NK-92 treated with Interleukin-12 subunit alpha and Interleukin-12 subunit beta, amount 100 ng/mL, for 24 hours (cell line): ENCODE measurements at regions not wholly inside any gene's neighbourhood (a gene's known extent, or its start where the extent isn't known, plus 50 kb on each side); places are given as distances from the start of the nearest gene placed in this dataset.

Experiments
- DNase-seq: peaks from one replicate; lab custom pipeline; 2025; lab: John Stamatoyannopoulos, UW

DNA sequence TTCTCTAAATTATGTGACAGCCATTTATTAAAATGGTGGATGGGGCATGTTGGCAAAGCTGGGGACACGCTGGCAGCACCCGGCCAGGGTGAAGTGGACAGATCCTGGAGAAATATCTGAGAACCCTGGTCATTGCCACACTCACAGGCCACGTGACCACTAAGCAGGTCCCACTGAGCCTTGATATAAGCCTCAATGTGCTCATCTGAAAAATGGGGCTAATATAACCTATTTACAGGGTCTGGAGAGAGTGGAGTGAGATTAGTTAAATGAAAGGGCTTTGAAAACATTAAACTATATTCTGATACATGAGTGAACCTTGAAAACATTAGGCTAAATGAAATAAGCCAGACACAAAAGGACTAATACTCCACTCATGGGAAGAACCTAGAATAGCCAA is 108.9 kb downstream of the RBFOX3 start:
- no peak for DNase-seq

DNA sequence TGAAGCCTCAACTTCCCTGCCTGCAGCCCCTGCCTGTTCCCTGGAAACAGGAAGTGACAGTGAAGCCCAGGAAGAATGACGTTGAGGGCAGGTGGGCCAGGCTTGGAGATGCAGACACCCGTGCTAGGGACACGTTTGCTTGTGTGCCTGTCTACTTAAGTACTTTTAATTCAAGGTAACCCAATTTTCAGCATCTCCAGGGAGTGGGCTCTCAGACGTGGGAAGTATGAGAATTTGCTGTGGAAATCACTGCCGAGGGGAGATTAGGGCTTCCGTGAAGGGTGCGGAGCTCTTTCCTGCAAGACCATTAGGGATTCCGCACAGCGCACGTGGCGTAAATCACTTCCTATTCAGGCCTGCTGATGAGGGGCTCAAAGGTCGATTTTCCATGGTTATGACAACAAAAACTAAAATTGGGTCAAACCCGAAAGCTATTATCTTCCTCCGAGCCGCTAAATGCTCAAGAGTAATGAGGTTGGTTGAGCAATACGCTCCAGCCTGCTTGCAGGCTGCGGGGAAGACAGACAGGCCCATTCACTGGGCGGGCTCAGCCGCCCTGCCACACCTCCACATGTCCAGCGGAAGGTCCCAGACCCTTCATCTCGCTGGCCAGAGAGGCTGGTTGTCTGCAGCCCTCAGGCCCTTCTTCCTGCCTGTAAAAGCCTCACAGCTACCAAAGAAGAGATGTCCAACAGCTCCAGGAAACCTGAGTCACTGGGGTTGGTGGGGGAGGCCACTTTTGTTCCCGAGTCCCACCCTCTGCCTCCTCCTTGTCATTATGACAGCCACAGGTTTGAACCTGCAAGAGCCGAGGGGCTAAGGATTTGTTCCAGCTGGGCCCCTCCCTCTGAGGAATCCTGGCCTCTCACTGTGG is 109.9 kb downstream of the RBFOX3 start:
- DNase-seq, result no peak

DNA sequence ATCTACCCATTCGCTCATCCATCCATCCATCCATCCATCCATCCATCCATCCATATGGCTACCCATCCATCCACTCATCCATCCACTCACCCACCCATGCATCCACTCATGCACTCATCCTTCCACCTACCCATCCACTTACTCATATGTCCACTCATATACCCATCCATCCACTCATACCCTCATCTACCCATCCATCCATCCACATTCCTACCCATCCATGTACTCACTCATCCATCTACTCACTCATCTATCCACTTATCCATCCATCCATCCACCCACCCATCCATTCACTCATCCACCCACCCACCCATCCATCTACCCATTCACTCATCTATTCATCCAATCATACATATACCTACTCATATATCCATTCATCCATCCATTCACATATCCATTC is 112.0 kb downstream of the RBFOX3 start:
- no peak for DNase-seq

DNA sequence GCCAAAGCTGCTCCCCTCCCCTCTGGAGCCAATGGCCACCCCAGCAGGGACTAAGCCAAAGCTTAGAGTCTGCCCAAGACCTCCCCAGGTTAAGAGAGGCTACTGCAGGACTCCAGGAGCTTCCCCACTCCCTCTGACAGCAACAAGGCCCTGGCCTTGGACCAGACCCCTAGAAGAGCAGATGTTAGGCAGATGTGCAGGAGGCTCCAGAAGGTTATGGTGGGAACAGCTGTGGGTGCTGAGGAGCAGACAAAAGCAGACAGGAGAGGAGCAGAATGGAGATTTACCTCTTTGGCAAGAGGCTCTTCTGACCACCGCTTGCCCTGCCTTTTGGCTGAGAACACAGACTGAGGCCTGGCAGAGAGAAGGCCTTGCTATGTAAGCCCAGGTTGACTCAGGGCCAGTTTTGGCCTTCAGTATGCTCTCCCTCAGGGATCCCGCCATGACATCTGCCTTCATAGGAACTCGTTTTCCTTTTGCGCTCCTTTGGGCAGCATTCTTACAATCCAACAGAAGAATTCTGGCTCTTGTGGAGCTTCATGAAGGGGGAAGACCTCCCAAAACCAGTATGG is 113.0 kb downstream of the RBFOX3 start:
- DNase-seq, result no peak

DNA sequence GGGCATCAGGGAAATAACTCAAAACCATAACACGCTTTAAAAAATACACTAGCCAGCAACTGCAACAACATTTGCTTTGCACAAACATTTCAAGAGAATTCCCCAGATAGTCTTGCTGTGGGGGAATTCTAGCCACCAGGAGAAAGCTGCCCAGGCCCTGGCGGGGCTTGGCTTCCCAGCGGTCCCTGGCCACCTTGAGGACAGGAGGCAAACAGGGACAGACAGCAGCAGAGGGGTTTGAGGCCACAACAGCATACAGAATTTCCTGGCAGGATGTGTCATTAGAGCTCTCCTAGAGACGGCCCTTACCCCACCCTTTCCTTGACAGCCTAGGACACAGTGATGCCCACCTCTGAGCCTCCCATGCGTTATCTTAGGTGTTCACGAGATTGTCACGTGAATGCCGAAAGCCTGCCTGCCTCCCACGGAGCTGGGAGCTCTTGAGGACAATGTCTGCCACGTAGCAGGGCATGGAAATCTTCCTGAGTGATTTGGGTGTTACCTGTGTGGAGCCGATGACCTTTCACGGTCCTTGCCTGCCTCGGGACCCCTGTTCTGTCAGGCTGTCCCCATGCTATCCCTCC is 114.3 kb downstream of the RBFOX3 start:
- DNase-seq, result no peak

DNA sequence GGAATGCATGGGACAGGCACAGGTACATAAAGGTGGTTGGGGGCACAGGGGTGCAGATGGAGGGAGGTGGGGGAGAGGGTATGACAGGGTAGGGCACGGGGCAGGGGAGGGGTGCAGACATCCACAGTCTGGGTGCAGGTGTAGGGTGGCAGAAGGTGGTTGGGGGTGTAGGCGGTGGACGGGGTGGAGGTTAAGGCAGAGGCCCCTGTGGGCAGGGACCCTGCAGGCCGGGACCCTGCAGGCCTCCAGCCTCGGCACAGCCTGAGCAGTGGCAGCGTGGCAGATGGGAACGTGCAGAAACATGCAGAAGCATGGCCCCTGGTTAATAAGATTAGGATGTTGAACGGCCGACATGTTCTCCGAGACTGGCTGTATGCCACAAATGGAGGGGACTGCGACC is 115.2 kb downstream of the RBFOX3 start:
- no peak for DNase-seq

DNA sequence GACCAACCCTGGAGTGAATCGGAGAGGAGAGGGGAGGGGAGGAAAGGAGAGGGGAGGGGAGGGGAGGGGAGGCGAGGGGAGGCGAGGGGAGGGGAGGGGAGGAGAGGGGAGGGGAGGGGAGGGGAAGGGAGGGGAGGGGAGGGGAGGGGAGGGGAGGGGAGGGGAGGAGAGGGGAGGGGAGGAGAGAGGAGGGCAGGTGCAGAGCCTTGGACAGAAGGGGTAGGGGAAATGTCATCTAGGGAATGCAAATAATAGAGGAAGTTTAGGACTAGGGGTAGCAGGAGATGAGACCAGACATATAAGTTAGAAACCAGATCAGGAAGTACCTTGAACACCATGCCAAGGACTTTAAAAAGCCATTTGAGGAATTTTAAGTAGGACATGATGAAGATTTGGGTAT is 119.8 kb downstream of the RBFOX3 start:
- DNase-seq, result no peak

DNA sequence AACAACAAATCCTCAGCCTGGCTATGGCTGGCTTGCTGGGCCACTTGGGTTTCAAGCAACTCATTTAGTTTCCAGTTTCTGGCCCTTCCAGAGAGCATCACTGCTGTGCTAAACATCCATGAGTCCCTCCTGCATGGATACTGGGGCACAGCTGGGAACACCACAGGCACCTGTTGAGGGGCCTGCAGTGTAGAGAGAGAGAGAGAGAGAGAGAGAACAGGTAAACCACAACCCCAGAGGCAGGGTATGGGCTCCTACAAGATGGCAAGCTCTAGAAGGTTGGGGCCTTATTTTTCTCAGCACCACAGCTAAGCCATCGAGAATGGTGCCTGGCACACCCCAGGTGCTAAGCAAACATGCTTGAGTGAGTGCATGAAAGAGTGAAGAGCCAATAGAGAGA is 120.3 kb downstream of the RBFOX3 start:
- DNase-seq, result no peak

DNA sequence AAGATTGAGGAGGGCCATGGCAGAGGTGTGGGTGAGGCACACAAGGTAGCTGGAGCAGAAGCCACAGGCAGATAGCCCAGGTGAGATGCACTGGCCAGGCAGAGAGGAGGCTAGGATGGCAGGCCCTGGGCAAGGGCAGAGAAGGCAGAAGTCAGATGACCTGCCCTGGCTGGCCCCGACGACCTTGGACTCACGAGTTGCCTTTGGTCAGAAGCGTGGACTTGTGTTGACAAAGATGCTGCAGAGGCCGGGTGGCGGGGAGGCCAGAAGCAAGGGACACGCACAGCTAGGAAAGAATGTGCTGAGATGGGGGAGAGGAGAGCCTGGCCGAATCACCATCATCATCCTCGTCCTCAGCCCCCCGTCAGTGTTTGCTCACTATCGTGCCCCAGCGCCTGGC is 123.7 kb downstream of the RBFOX3 start:
- no peak for DNase-seq

DNA sequence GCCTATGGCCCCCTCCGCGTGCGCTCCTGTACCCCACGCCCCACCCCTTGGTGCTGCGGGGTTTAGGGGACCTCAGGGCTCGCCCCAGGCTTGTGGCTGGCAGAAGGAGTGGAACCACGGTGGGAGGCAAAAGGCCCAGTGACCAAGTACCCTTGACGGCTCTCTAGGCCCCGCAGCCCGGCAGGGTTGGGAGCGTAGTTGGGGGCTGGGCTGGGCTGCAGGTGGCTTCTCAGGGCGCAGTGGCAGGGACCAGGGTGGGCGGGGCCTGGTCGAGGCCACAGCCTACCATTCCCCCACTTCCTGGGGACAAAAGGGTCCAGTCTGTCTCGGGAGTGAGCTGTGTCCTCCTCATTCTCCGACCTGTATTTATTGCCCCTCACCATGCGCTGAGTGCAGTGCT is 124.9 kb downstream of the RBFOX3 start:
- DNase-seq, result no peak

DNA sequence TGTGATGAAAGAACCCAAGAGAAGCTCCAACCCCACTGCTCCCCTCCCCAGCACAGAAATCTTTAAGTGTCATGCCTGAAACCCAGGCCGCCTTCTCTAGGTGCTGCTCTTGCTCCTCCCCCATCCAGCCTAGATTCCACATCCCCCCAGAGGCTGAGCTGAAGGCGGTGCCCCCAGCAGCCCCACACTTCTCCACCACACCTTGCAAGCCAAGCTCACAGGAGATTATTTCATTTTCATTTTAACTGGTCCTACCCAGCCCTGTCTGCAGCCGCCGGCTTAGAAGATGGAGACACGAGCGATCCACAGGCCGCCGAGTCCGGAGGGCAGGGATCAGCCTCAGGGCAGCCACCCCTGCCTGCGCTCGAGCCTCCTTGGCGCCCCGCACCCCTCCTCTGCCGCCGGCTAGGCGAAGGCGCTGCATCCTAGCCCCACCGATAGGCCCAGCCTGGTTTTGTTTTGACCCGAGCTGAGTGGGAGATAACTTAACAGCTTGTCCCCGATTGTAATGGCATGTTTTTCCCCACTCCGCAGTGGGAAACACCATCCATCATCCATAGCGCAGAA is 125.3 kb downstream of the RBFOX3 start:
- no peak for DNase-seq

DNA sequence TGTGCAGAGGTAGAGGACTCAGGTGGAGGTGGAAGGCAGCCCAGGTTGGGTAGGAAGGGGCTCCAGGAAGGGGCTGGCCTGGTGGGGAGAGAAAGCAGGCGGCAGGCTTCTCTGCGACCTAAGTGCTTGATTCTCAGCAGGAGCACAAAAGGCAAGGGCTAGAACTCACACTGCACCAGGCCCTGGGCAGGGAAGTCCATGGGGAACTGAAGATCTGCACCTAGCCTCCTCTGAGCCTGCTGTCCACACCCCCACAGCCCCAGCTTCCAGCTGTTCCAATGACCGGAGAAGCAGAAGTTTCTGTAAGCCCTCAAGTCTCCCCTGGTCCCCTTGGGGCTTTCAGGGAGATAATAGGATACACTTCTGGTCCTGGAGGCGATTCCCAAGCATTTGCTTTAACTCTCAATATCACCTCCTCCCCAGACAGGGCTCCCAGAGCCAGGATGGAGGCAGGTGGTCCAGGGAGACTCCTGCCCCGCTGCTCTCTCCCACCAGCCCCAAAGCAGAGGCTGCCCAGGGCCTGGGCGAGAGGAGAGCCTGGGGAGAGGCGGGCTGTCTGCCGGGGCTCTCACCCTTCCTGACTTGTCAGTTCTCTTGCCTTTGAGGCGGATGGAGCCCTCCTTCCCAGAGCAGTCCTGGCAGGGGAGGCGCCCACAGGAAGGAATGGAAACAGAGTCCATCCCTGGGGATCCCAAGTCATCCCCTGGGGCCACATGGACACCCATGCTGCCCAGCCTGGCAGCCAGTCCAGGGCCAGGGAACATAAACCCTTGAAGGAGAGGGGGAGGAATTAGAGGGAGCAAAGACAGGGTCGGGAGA is 126.0 kb downstream of the RBFOX3 start:
- DNase-seq, result no peak

DNA sequence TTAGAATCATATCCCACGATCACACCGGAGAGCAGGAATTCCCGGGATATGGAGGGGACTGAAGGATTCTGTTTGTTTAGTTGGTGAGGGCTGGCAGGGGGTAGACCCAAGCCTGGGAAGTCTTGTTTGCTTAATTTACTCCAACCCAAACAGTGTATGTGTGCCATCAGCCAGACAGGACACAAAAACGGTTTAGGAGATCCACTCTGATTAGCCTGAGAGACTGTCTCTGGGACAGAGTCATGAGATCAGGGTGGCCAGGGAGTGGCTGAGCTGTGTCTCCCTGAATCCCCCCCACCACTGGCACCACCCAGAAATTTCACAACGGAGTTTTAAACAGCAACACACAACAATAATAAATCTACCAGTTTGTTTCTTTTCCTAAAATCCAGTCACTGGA is 127.0 kb downstream of the RBFOX3 start:
- DNase-seq, result no peak

DNA sequence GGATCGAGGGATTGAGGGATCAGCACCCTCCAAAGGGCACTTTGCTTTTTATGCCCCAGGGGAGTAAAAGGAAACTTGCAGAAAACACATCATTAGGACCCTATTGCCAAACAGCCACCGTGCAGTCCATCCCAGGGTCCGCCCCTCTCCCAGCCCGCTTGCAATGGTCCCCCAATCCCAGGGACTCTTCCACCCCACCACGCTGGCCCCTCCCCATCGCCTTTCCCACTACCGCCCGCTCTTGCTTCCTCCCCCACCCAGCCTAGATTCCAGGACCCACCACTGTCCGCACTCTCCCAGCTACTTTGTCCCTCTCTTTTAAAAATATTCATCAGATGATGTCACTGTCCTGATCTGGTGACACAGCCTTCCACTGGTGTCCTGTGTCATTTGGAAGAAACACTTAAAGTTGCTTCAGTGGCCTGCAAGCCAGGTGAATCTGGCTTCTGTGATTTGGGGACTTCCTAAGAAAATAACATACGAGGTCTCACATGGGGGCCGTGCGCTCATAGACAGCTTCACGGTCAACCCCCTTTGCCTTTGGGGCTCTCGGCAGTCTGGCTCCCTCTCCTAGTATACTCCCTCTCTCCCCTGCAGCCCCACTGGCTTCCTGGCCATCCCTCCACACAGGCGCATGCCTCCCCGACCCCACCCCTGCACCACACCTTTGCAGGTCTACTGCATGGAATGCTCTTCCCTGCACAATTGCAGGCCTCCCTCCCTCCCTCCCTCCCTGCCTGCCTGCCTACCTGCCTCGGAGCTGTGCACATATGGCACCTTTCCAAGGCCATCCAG is 127.9 kb downstream of the RBFOX3 start:
- DNase-seq, result no peak

DNA sequence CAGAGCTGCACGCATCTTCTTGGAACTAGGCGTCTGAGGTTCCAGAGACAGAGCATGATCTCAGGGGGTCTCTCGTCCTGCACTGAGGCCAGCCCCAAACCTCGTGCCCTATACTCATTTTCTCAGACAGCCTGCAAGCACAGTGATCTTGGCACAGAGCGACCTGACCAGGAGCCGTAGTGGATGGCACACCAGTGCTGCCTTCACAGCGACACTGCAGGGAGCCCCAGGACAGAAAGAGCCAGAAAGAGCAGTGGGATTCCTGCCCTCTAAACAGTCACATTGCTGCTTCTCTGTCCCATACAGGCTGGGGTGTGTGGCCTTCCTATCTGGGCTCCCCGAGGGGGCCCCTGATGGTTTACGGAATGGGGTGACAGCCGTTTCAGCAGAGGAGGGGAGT is 131.0 kb downstream of the RBFOX3 start:
- no peak for DNase-seq

DNA sequence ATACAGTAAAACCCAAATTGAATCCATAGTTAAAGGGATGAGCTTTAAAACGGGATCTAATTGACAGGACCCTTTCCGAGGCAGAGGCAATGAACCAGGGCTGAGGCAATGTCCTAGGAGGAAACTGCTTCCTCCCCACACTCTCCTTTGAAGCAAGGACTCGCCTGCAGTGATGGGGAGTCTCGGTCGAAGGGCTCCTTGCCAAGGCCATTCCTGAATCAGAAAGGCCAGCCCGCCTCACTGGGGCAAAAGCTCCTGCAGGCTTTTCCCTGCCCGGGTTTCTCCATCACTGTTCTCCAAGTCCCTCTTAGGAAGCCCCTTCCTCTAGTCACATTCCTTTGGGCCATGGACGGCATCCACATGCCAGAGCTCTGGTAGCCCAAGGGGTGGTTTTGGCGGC is 132.0 kb downstream of the RBFOX3 start:
- no peak for DNase-seq

DNA sequence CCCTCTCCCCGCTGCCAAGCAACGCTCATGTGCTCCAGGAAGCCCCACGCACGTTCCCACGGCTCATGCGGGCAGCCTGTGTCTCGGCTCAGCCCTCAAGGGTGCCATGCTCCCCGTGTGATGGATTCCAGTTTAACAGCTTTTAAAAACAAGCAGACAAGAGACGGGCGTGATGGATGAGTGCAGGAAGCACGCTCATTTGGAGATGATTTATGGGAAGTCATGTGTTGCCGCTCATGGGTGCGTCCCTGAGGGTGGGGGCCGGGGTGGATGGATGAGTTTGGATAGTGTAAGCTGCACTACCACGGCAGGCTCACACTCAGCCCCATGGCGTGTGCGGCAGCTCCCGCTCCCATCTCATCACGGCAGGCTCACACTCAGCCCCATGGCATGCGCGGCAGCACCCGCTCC is 132.8 kb downstream of the RBFOX3 start:
- DNase-seq, result no peak

DNA sequence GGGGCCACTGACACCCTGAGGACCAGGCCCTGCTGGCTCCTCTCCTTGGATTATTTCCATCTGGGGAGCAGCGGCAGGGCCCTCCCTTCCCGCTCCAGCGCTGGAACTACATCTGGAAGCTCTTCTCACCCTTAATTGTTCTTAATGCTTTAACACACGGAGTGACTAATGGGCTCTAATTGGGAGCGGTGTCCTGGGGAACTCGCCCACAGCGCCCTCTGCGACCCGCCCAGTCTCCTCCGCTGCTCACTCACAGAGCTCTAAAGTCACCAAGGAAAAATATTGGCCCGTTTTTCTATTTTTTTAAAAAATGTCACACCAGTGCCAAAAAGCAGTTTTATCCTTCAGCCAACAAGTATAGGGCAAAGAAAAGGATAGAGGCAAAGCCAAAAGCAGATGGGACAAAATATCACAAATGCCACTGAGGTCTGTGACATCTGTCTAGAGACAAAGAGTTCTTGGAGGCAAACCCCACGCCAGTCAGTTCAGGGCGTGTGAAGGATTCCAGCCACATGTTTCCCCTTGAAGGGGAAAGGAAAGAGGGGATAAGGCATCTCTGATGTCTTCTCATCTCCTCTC is 134.7 kb downstream of the RBFOX3 start:
- no peak for DNase-seq

DNA sequence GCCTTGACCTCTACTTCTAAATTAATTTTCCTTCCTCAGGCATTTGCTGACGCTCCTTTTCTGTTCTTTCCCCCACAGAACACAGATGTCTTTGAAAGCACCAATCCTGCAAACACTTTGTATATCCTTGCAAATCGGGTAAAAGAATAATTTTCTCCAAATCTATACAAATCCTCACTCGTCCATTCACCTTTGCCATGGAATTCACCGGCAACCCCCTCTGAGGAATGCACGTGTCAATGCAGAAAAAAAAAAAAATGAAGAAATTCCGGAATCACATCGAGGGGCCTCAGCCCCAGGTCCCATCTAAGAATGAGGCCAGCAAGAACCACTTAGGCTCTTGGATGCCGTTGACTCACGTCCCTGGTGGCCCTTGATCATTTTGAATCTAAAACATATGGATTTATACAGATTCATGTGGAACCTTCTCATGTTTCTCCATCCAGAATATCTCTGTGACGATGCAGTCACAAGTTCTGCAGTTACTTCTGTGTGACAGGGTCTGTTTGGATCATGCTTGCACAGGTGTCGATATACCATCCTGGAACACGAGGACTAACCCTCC is 136.9 kb downstream of the RBFOX3 start:
- DNase-seq, result no peak

DNA sequence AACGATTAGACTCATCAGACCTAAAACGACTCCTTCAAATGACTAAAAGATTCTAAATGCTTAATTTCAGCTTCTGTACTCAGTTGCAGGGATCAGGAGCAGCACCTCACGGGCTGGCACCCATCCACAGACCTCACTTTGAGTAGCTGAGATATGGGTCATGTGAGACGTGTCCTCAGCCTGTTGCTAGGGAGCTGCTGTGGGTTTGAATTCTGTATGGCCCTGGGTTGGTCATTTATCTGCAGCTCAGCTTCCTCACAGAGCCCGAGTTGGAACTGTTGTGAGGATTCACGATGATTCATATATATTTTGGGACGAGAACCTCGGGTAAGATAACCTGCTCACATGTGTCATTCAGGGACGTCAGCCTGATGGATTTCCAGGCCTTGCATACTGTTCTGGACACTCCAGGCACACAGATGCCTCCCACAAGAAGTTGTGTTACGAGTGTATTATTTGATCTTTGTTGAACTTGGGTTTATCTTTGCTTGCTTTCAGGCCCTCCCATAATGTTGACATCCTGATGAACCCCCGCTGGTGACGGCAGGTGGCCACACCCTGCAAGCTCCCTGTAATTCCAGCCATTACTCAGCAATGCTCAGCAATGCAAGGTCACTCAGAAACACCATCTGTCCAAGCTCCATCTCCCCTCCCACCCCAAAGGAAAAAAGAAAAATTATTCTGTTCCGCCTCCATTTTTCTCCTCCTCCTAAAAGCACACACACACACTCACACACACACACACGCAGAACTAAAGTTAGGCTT is 137.6 kb downstream of the RBFOX3 start:
- DNase-seq, result no peak
